ENCODE measurements at regions not wholly inside any gene's neighbourhood (a gene's known extent, or its start where the extent isn't known, plus 50 kb on each side); places are given as distances from the start of the nearest gene placed in this dataset.

DNA sequence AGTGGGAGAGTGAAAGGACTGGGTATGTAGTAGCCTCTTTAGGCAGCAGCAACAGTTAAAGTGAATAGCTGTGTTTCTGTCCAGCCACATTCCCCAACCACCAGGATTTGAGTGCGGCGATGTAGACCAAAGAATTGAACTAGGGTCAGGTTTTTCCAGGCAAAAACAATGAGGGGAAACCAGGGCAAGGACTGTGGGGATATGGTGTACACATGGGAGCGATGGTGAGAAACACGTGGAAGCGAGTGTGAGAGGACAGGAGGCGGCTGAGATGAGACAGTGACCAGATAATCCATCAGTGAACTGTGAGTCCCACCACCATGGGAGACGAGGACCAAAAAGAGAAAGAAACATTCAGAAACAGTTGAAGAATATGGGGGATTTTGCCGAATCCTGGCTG is 409.5 kb downstream of the TSN start:
- Histone ChIP-seq H3K4me1 (no peaks in the 10 kb centered on the region), H3K27ac (no peak overlapping the region), H3K27me3 (no peaks in the 10 kb centered on the region), H3K9me3 (no peaks in the 10 kb centered on the region), H3K4me3 (no peak overlapping the region), H3K36me3 (no peaks in the 10 kb centered on the region)
- 95 to 97% methylated on average over 6 to 8 of the region's 8 CpGs for WGBS, 2 donors (ENCODE audit: low coverage in 1 of 2)
- no peak for ATAC-seq
- no peak for TF ChIP-seq EP300 (IDR thresholded peaks at IDR 0.05)
- TF ChIP-seq POLR2AphosphoS5 (IDR thresholded peaks at IDR 0.05) = no peak
- TF ChIP-seq CTCF (IDR thresholded peaks at IDR 0.05) = no peak
- TF ChIP-seq POLR2A (IDR thresholded peaks at IDR 0.05) = no peak

GRCh38 chr2:122166820-122167219 is 411.4 kb downstream of the TSN start:
- WGBS, 2 donors (ENCODE audit: low coverage in 1 of 2) = 90 to 92% methylated on average over 2 of the region's 5 CpGs
- no peak overlapping the region for H3K27ac ChIP-seq
- no peaks in the 10 kb centered on the region for H3K36me3 ChIP-seq
- H3K4me3 ChIP-seq = no peak overlapping the region
- TF ChIP-seq POLR2A (IDR thresholded peaks at IDR 0.05) (no peak), CTCF (IDR thresholded peaks at IDR 0.05) (no peak), EP300 (IDR thresholded peaks at IDR 0.05) (no peak), POLR2AphosphoS5 (IDR thresholded peaks at IDR 0.05) (no peak)
- H3K4me1 ChIP-seq = no peaks in the 10 kb centered on the region
- H3K9me3 ChIP-seq = no peaks in the 10 kb centered on the region
- no peaks in the 10 kb centered on the region for H3K27me3 ChIP-seq
- no peak for ATAC-seq

GRCh38 chr2:122167515-122167914 is 412.1 kb downstream of the TSN start:
- no peaks in the 10 kb centered on the region for H3K27me3 ChIP-seq
- no peaks in the 10 kb centered on the region for H3K4me1 ChIP-seq
- no peak for ATAC-seq
- no peak overlapping the region for H3K4me3 ChIP-seq
- H3K36me3 ChIP-seq = no peaks in the 10 kb centered on the region
- no peak for TF ChIP-seq CTCF (IDR thresholded peaks at IDR 0.05)
- TF ChIP-seq POLR2A (IDR thresholded peaks at IDR 0.05) = no peak
- no peak for TF ChIP-seq POLR2AphosphoS5 (IDR thresholded peaks at IDR 0.05)
- no peak for TF ChIP-seq EP300 (IDR thresholded peaks at IDR 0.05)
- WGBS, 2 donors (ENCODE audit: low coverage in 1 of 2) = 52 to 83% methylated on average over 7 to 8 of the region's 8 CpGs
- no peaks in the 10 kb centered on the region for H3K9me3 ChIP-seq
- H3K27ac ChIP-seq = no peak overlapping the region

- no peak overlapping the region for H3K4me3 ChIP-seq
- no peaks in the 10 kb centered on the region for H3K9me3 ChIP-seq
- H3K27ac ChIP-seq = no peak overlapping the region
- TF ChIP-seq EP300 (IDR thresholded peaks at IDR 0.05) = no peak
- no peak for TF ChIP-seq POLR2AphosphoS5 (IDR thresholded peaks at IDR 0.05)
- TF ChIP-seq CTCF (IDR thresholded peaks at IDR 0.05) = no peak
- TF ChIP-seq POLR2A (IDR thresholded peaks at IDR 0.05) = no peak
- ATAC-seq = no peak
- 52 to 100% methylated on average over 1 to 3 of the region's 3 CpGs for WGBS, 2 donors (ENCODE audit: low coverage in 1 of 2)
- no peaks in the 10 kb centered on the region for H3K36me3 ChIP-seq
- H3K27me3 ChIP-seq = no peaks in the 10 kb centered on the region
- H3K4me1 ChIP-seq = no peaks in the 10 kb centered on the region
Measured at GRCh38 chr2:122168799-122169198, 413.3 kb downstream of the TSN start.

DNA sequence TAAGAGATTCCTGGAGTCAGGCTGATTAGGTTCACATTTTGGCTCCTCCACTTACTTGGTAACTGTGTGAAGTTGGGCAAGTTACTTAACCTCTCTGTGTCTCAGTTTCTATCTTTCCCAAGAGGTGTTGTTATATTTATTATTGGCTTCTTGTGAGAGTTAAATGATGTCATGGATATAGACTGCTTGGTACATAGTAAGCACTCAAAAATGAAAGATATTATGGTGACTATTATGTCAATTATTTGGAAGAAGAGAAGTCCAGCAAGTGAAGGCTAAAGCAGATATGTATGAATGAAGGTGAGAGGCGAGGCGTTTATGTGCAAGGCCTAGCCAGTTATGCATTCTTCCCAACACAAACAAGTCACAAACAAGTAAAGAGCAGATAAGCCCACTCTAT is 417.4 kb downstream of the TSN start:
- H3K9me3 ChIP-seq = no peaks in the 10 kb centered on the region
- no peak overlapping the region for H3K4me3 ChIP-seq
- 100% methylated on average over 2 of the region's 2 CpGs for WGBS, 2 donors (ENCODE audit: low coverage in 1 of 2)
- H3K4me1 ChIP-seq = no peaks in the 10 kb centered on the region
- TF ChIP-seq POLR2AphosphoS5 (IDR thresholded peaks at IDR 0.05) = no peak
- TF ChIP-seq POLR2A (IDR thresholded peaks at IDR 0.05) = no peak
- no peak for TF ChIP-seq CTCF (IDR thresholded peaks at IDR 0.05)
- TF ChIP-seq EP300 (IDR thresholded peaks at IDR 0.05) = no peak
- H3K27ac ChIP-seq = no peak overlapping the region
- H3K27me3 ChIP-seq = no peaks in the 10 kb centered on the region
- H3K36me3 ChIP-seq = no peaks in the 10 kb centered on the region
- ATAC-seq = no peak

Data from gastroesophageal sphincter (tissue), 4 donors.